GM23338 (cell line): ENCODE measurements at regions not wholly inside any gene's neighbourhood (a gene's known extent, or its start where the extent isn't known, plus 50 kb on each side); places are given as distances from the start of the nearest gene placed in this dataset.

Source experiments
- ATAC-seq: fragments of 200-7000 bp; cut with Tn5 transposase; 3 replicates; pipeline ENCODE4 v1.9.1; 2020
- DNase-seq: peaks from one replicate; pipeline ENCODE4 v3.0.0-alpha.2; 2015; ENCODE audit warnings: low spot score
- H2AFZ ChIP-seq: fragments of 200-600 bp; sonication (generic); 2 replicates; pipeline ENCODE4 v1.8.0; 2016; ENCODE audit warnings: antibody characterized with exemption, mild to moderate bottlenecking, moderate library complexity
- H3F3A ChIP-seq: fragments of 200-600 bp; sonication (generic); replicated peaks from 2 replicates; pipeline ENCODE4 v1.8.0; 2017; ENCODE audit warnings: antibody characterized with exemption, mixed run types, low read depth
- H3K27ac ChIP-seq: fragments of 200-600 bp; sonication (generic); 2 replicates; pipeline ENCODE4 v1.6.1; 2016; ENCODE audit warnings: low read depth
- H3K27me3 ChIP-seq: fragments of 200-600 bp; sonication (generic); 2 replicates; pipeline ENCODE4 v1.8.0; 2016; ENCODE audit warnings: mild to moderate bottlenecking, mixed run types, moderate library complexity; ENCODE audit not compliant: insufficient read depth
- H3K36me3 ChIP-seq: fragments of 200-600 bp; sonication (generic); 2 replicates; pipeline ENCODE4 v1.8.0; 2016; ENCODE audit warnings: mild to moderate bottlenecking; ENCODE audit not compliant: insufficient read depth
- H3K4me1 ChIP-seq: fragments of 200-600 bp; sonication (generic); 2 replicates; pipeline ENCODE4 v1.8.0; 2016; ENCODE audit warnings: mild to moderate bottlenecking, moderate library complexity; ENCODE audit not compliant: insufficient read depth
- H3K4me2 ChIP-seq: fragments of 200-600 bp; sonication (generic); 2 replicates; pipeline ENCODE4 v1.7.1; 2017; ENCODE audit warnings: mixed run types
- H3K4me3 ChIP-seq: fragments of 200-600 bp; sonication (generic); 2 replicates; pipeline ENCODE4 v1.6.1; 2016; ENCODE audit warnings: mixed run types
- H3K79me2 ChIP-seq: fragments of 200-600 bp; sonication (generic); replicated peaks from 2 replicates; pipeline ENCODE4 v1.8.0; 2017; ENCODE audit warnings: mild to moderate bottlenecking; ENCODE audit not compliant: insufficient read depth
- H3K9me2 ChIP-seq: fragments of 200-600 bp; sonication (generic); 2 replicates; pipeline ENCODE4 v1.8.0; 2017; ENCODE audit not compliant: insufficient read depth
- H4K20me1 ChIP-seq: fragments of 200-600 bp; sonication (generic); replicated peaks from 2 replicates; pipeline ENCODE4 v1.8.0; 2017; ENCODE audit warnings: mild to moderate bottlenecking; ENCODE audit not compliant: insufficient read depth
- H3K27ac Mint-ChIP-seq: 2 replicates; pipeline ENCODE4 v1.8.0; 2020; ENCODE audit warnings: inconsistent platforms, mild to moderate bottlenecking, moderate library complexity, mixed read lengths
- H3K27me3 Mint-ChIP-seq: 3 replicates; pipeline ENCODE4 v1.8.0; 2022; ENCODE audit warnings: low read depth, mild to moderate bottlenecking, moderate library complexity, mixed read lengths, inconsistent platforms; ENCODE audit not compliant: insufficient read depth, poor library complexity
- H3K36me3 Mint-ChIP-seq: 3 replicates; pipeline ENCODE4 v1.8.0; 2021; ENCODE audit warnings: low read depth, mild to moderate bottlenecking, inconsistent platforms, moderate library complexity, mixed read lengths
- H3K4me1 Mint-ChIP-seq: 3 replicates; pipeline ENCODE4 v1.8.0; 2020; ENCODE audit warnings: mild to moderate bottlenecking, inconsistent platforms, mixed read lengths
- H3K4me3 Mint-ChIP-seq: 3 replicates; pipeline ENCODE4 v1.8.0; 2021; ENCODE audit warnings: moderate library complexity, mild to moderate bottlenecking, inconsistent platforms, mixed read lengths
- H3K9me3 Mint-ChIP-seq: 3 replicates; pipeline ENCODE4 v1.8.0; 2020; ENCODE audit warnings: moderate library complexity, mild to moderate bottlenecking, inconsistent platforms, mixed read lengths
- CREB1 ChIP-seq: fragments of 250-450 bp; sonication (Bioruptor Pico); IDR thresholded peaks from 2 replicates; pipeline ENCODE4 v1.5.0; 2020; ENCODE audit warnings: low read depth, mild to moderate bottlenecking, moderate library complexity
- EZH2 ChIP-seq: fragments of 200-600 bp; sonication (generic); IDR thresholded peaks from one replicate; pipeline ENCODE4 v1.8.0; 2017; ENCODE audit warnings: antibody characterized with exemption, mild to moderate bottlenecking, low read depth; ENCODE audit not compliant: unreplicated experiment
- EZH2phosphoT487 ChIP-seq: fragments of 200-600 bp; sonication (generic); IDR thresholded peaks from one replicate; pipeline ENCODE4 v1.8.1; 2018; ENCODE audit warnings: antibody characterized with exemption; ENCODE audit not compliant: unreplicated experiment
- JUNB ChIP-seq: IDR thresholded peaks from one replicate; pipeline ENCODE4 v1.6.1; 2016; ENCODE audit warnings: antibody characterized with exemption; ENCODE audit not compliant: unreplicated experiment
- POLR2AphosphoS5 ChIP-seq: IDR thresholded peaks from 2 replicates; pipeline ENCODE4 v1.6.1; 2016; ENCODE audit warnings: antibody characterized with exemption, low read depth
- STAT1 ChIP-seq: IDR thresholded peaks from one replicate; pipeline ENCODE4 v1.6.1; 2016; ENCODE audit warnings: antibody characterized with exemption; ENCODE audit not compliant: unreplicated experiment
- ZNF114 ChIP-seq: fragments of 250-450 bp; sonication (Bioruptor Pico); IDR thresholded peaks from 2 replicates; pipeline ENCODE4 v1.5.0; 2020; ENCODE audit warnings: mild to moderate bottlenecking, moderate library complexity
- ZNF331 ChIP-seq: fragments of 250-450 bp; sonication (Bioruptor Pico); IDR thresholded peaks from 2 replicates; pipeline ENCODE4 v1.5.0; 2020; ENCODE audit warnings: low read depth, mild to moderate bottlenecking, moderate library complexity
- TF ChIP-seq, protein P1 (sequence below), 2 experiments: fragments of 200-600 bp in 1 of 2; sonication (generic) in 1 of 2; conservative IDR thresholded peaks; 2 replicates each; pipeline versions ENCODE4 v1.5.1 to v1.6.1; 2016 to 2017; ENCODE audit warnings: antibody characterized with exemption in 2 of 2, low read depth in 2 of 2, mild to moderate bottlenecking in 2 of 2, moderate library complexity in 1 of 2
- TF ChIP-seq, protein P2 (sequence below): IDR thresholded peaks from 2 replicates; pipeline ENCODE4 v1.6.1; 2016; ENCODE audit warnings: antibody characterized with exemption

DNA sequence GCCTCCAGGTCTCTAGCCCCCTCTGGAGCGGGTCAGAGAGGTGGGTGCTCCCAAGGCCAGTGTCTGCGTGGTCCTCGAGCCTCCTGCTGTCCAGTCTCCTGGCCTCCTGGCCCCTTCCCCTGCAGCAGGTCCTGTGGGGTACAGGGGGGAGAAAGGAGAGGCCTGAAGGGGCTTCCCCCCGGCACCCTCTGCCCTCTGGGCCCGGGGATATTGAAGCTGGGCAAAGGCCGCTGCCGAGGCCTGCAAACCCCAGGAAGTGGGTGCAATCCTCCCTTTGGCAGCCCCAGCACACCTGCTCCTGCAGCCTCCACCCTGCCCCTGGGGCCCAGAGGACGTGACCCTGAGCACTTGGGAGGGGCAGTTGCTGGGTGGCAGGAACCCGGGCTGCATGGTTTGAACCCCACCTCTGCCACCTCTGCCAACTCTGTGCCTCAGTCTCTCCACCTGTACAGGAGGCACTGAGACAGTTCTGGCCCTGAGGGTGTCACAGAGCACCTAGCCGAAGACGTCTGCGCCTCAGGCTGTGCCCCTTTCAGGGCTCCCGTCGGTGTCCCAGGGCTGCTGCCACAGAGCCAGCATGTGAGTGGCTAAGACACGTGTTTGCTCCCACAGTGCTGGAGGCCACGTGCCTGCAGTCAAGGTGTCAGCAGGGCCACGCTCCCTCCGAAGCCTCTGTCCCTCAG lies 59.1 kb upstream of the INPP5A start:
- H3K4me2 ChIP-seq, result no peak overlapping the region
- no peaks in the 10 kb centered on the region for H3K36me3 Mint-ChIP-seq
- no peaks in the 10 kb centered on the region for H3K36me3 ChIP-seq
- no peak overlapping the region for H2AFZ ChIP-seq
- TF ChIP-seq ZNF331 (CRISPR knock-in tag), result no peak
- no peaks in the 10 kb centered on the region for H3F3A ChIP-seq
- peaks cover 2% of the 10 kb centered on the region; the same call in 2 of the 3 replicates for H3K4me1 Mint-ChIP-seq
- no peaks in the 10 kb centered on the region for H3K27me3 ChIP-seq
- DNase-seq, result no peak
- H3K27me3 Mint-ChIP-seq, result no peaks in the 10 kb centered on the region
- H3K9me2 ChIP-seq, result no peaks in the 10 kb centered on the region; the same call in 1 of the 2 replicates
- H3K4me3 Mint-ChIP-seq, result no peak overlapping the region
- ATAC-seq, result no peak
- no peaks in the 10 kb centered on the region for H3K9me3 Mint-ChIP-seq
- H4K20me1 ChIP-seq, result no peaks in the 10 kb centered on the region
- no peak overlapping the region for H3K27ac Mint-ChIP-seq
- H3K27ac ChIP-seq, result no peak overlapping the region
- no peaks in the 10 kb centered on the region for H3K4me1 ChIP-seq
- H3K4me3 ChIP-seq, result no peak overlapping the region
- H3K79me2 ChIP-seq, result no peaks in the 10 kb centered on the region

DNA sequence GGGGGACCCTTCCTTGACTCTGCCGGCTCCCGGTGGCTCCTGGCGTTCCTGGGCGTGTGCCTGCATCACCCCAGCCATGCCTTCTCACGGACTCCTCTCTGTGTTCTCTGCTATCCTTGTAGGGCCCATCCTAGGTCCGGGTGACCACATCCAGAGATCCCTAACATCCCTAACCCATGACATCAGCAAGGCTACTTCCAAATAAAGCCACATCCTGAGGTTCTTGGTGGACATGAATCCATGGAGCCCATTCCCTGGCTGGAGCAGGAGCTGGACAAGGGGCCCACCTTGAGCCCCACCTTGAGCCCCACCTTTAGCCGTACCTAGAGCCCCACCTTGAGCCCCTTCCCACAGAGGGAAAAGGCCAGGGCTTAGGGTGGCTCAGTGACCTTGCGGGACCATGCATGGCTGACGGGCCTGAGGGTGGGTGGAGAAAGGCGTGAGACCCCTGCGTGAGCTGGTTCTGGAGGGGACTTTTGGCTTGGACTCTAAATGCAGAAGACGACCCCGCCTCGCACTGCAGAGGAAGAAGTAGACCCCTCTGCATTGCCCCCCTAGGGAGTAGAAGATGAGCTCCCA lies 58.5 kb upstream of the INPP5A start:
- no peak overlapping the region for H3K4me2 ChIP-seq
- TF ChIP-seq ZNF114 (CRISPR knock-in tag) (no peak), JUNB (no peak), EZH2phosphoT487 (no peak), STAT1 (no peak), EZH2 (no peak)
- no peaks in the 10 kb centered on the region for H3K4me1 ChIP-seq
- no peak overlapping the region for H3K27ac ChIP-seq
- H4K20me1 ChIP-seq, result no peaks in the 10 kb centered on the region
- H3K4me3 ChIP-seq, result no peak overlapping the region
- Mint-ChIP-seq H3K4me3 (no peak overlapping the region), H3K27me3 (no peaks in the 10 kb centered on the region), H3K36me3 (no peaks in the 10 kb centered on the region), H3K27ac (no peak overlapping the region), H3K4me1 (peaks cover 2% of the 10 kb centered on the region; the same call in 2 of the 3 replicates), H3K9me3 (no peaks in the 10 kb centered on the region)
- H3K36me3 ChIP-seq, result no peaks in the 10 kb centered on the region
- H3K79me2 ChIP-seq, result no peaks in the 10 kb centered on the region
- no peak overlapping the region for H2AFZ ChIP-seq
- DNase-seq (no peak), ATAC-seq (no peak)
- no peaks in the 10 kb centered on the region; the same call in 1 of the 2 replicates for H3K9me2 ChIP-seq
- H3K27me3 ChIP-seq, result no peaks in the 10 kb centered on the region
- H3F3A ChIP-seq, result no peaks in the 10 kb centered on the region

DNA sequence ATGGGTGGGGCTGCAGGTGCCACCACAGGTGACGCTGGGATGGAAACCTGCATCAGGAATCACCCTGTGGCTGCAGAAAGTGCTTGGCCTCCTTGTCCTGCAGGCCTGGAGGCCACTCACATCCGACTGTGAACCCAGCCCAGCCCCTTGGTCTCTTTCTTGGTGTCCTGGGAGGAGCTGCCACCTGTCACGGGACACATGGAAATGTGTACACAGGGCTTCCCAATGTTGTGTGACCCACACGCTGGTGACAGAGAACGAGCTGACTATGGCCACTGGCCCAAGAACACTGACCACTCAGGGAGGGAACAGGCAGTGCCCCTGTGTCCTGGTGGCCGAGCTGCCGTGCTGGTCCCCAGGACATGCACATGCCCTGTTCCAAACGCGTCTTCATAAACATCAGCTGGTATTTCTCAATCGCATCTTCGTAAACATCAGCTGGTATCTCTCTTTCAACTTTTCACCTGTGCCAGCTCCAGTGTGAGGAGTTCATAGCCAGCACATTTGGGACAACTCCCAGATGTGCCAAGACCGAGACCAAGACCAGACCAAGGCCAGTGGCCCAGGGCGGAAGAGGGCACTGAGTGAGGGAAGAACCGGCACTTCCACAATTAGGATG lies 57.9 kb upstream of the INPP5A start:
- no peak overlapping the region for H3K4me3 Mint-ChIP-seq
- Histone ChIP-seq H3K4me2 (no peak overlapping the region), H3K27ac (no peak overlapping the region), H2AFZ (no peak overlapping the region), H3K36me3 (no peaks in the 10 kb centered on the region), H3K9me2 (no peaks in the 10 kb centered on the region; the same call in 1 of the 2 replicates), H3K4me1 (no peaks in the 10 kb centered on the region), H3F3A (no peaks in the 10 kb centered on the region), H3K27me3 (no peaks in the 10 kb centered on the region), H4K20me1 (no peaks in the 10 kb centered on the region), H3K79me2 (no peaks in the 10 kb centered on the region), H3K4me3 (no peak overlapping the region)
- H3K27me3 Mint-ChIP-seq, result no peaks in the 10 kb centered on the region
- no peaks in the 10 kb centered on the region for H3K9me3 Mint-ChIP-seq
- H3K27ac Mint-ChIP-seq, result no peak overlapping the region
- DNase-seq, result no peak
- ATAC-seq, result no peak
- H3K4me1 Mint-ChIP-seq, result peaks cover 2% of the 10 kb centered on the region; the same call in 2 of the 3 replicates
- no peaks in the 10 kb centered on the region for H3K36me3 Mint-ChIP-seq
- TF ChIP-seq CREB1 (CRISPR knock-in tag), result no peak
- TF ChIP-seq, protein P1, sequence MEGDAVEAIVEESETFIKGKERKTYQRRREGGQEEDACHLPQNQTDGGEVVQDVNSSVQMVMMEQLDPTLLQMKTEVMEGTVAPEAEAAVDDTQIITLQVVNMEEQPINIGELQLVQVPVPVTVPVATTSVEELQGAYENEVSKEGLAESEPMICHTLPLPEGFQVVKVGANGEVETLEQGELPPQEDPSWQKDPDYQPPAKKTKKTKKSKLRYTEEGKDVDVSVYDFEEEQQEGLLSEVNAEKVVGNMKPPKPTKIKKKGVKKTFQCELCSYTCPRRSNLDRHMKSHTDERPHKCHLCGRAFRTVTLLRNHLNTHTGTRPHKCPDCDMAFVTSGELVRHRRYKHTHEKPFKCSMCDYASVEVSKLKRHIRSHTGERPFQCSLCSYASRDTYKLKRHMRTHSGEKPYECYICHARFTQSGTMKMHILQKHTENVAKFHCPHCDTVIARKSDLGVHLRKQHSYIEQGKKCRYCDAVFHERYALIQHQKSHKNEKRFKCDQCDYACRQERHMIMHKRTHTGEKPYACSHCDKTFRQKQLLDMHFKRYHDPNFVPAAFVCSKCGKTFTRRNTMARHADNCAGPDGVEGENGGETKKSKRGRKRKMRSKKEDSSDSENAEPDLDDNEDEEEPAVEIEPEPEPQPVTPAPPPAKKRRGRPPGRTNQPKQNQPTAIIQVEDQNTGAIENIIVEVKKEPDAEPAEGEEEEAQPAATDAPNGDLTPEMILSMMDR (conservative IDR thresholded peaks at IDR 0.05; ENCODE audit: low read depth in 2 of 2), result no peak
- no peak for TF ChIP-seq EZH2phosphoT487
- TF ChIP-seq, protein P2, sequence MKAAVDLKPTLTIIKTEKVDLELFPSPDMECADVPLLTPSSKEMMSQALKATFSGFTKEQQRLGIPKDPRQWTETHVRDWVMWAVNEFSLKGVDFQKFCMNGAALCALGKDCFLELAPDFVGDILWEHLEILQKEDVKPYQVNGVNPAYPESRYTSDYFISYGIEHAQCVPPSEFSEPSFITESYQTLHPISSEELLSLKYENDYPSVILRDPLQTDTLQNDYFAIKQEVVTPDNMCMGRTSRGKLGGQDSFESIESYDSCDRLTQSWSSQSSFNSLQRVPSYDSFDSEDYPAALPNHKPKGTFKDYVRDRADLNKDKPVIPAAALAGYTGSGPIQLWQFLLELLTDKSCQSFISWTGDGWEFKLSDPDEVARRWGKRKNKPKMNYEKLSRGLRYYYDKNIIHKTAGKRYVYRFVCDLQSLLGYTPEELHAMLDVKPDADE, result no peak
- no peak for TF ChIP-seq POLR2AphosphoS5
